Gastrocnemius medialis (tissue), 4 donors: ENCODE measurements at regions not wholly inside any gene's neighbourhood (a gene's known extent, or its start where the extent isn't known, plus 50 kb on each side); places are given as distances from the start of the nearest gene placed in this dataset.
"Not testable (repeated sequence)": the region's sequence is repeated elsewhere in the genome, so short reads cannot be mapped to it uniquely, and the experiment has no call there.

ENCODE experiments used
- POLR2A ChIP-seq, 2 donors: fragments of 450-650 bp; IDR thresholded peaks; one replicate each; pipeline ENCODE4 v1.6.1; 2017; ENCODE audit warnings: antibody characterized with exemption in 2 of 2, mild to moderate bottlenecking in 2 of 2, moderate library complexity in 2 of 2
- TF ChIP-seq, protein P1 (sequence below), 5 experiments: fragments of 450-650 bp in 3 of 5; fragments of 200-600 bp in 2 of 5; sonication (generic) in 2 of 5; IDR thresholded peaks in 4 of 5; conservative IDR thresholded peaks in 1 of 5; 1 replicate in 4 of 5; 2 replicates in 1 of 5; pipeline ENCODE4 v1.5.1; 2016 to 2019; ENCODE audit warnings: antibody characterized with exemption in 5 of 5, mild to moderate bottlenecking in 3 of 5, moderate library complexity in 3 of 5

DNA sequence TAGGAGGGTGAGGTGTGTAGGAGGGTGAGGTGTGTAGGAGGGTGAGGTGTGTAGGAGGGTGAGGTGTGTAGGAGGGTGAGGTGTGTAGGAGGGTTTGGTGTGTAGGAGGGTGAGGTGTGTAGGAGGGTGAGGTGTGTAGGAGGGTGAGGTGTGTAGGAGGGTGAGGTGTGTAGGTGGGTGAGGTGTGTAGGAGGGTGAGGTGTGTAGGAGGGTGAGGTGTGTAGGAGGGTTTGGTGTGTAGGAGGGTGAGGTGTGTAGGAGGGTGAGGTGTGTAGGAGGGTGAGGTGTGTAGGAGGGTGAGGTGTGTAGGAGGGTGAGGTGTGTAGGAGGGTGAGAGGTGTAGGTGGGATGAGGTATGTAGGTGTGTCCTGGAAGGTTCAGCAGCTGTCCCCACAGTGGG is 144.7 kb downstream of the DLL1 start:
- TF ChIP-seq POLR2A (IDR thresholded peaks at IDR 0.05): not testable (repeated sequence)
- TF ChIP-seq, protein P1, sequence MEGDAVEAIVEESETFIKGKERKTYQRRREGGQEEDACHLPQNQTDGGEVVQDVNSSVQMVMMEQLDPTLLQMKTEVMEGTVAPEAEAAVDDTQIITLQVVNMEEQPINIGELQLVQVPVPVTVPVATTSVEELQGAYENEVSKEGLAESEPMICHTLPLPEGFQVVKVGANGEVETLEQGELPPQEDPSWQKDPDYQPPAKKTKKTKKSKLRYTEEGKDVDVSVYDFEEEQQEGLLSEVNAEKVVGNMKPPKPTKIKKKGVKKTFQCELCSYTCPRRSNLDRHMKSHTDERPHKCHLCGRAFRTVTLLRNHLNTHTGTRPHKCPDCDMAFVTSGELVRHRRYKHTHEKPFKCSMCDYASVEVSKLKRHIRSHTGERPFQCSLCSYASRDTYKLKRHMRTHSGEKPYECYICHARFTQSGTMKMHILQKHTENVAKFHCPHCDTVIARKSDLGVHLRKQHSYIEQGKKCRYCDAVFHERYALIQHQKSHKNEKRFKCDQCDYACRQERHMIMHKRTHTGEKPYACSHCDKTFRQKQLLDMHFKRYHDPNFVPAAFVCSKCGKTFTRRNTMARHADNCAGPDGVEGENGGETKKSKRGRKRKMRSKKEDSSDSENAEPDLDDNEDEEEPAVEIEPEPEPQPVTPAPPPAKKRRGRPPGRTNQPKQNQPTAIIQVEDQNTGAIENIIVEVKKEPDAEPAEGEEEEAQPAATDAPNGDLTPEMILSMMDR (IDR thresholded peaks at IDR 0.05 in 4 of 5, conservative IDR thresholded peaks at IDR 0.05 in 1 of 5): not testable (repeated sequence)
